SJSA1 (cell line): ENCODE measurements at regions not wholly inside any gene's neighbourhood (a gene's known extent, or its start where the extent isn't known, plus 50 kb on each side); places are given as distances from the start of the nearest gene placed in this dataset.

Experiments
- DNase-seq, 2 experiments: peaks; one replicate each; pipeline ENCODE4 v3.0.0-alpha.2; 2015 to 2020; ENCODE audit warnings: low spot score in 2 of 2, low read depth in 1 of 2
- H3K27ac ChIP-seq: fragments of 250-450 bp; sonication (Bioruptor Pico); 2 replicates; pipeline ENCODE4 v1.5.1; 2020; ENCODE audit warnings: mild to moderate bottlenecking, moderate library complexity
- H3K27me3 ChIP-seq: fragments of 250-450 bp; sonication (Bioruptor Pico); replicated peaks from 2 replicates; pipeline ENCODE4 v1.5.1; 2020; ENCODE audit warnings: mild to moderate bottlenecking, moderate library complexity
- H3K36me3 ChIP-seq: fragments of 250-450 bp; sonication (Bioruptor Pico); 2 replicates; pipeline ENCODE4 v1.5.1; 2020; ENCODE audit warnings: mild to moderate bottlenecking
- H3K4me1 ChIP-seq: fragments of 250-450 bp; sonication (Bioruptor Pico); replicated peaks from 2 replicates; pipeline ENCODE4 v1.6.1; 2021; ENCODE audit warnings: mild to moderate bottlenecking
- H3K4me3 ChIP-seq: fragments of 250-450 bp; sonication (Bioruptor Pico); 2 replicates; pipeline ENCODE4 v1.5.1; 2020; ENCODE audit warnings: mild to moderate bottlenecking
- H3K9me3 ChIP-seq: fragments of 250-450 bp; sonication (Bioruptor Pico); replicated peaks from 2 replicates; pipeline ENCODE4 v1.5.1; 2020; ENCODE audit warnings: mild to moderate bottlenecking

GRCh38 chr18:78526275-78526674 lies 453.3 kb upstream of the SALL3 start:
- no peak for DNase-seq
- Histone ChIP-seq H3K27me3 (no peaks in the 10 kb centered on the region), H3K9me3 (peaks cover 18% of the 10 kb centered on the region), H3K4me1 (no peaks in the 10 kb centered on the region), H3K36me3 (no peaks in the 10 kb centered on the region), H3K27ac (no peak overlapping the region), H3K4me3 (no peak overlapping the region)

GRCh38 chr18:78526923-78527711 lies 452.5 kb upstream of the SALL3 start:
- peaks cover 15% of the 10 kb centered on the region for H3K9me3 ChIP-seq
- DNase-seq, result no peak
- no peaks in the 10 kb centered on the region for H3K4me1 ChIP-seq
- no peak overlapping the region for H3K4me3 ChIP-seq
- H3K27ac ChIP-seq, result no peak overlapping the region
- H3K27me3 ChIP-seq, result no peaks in the 10 kb centered on the region
- H3K36me3 ChIP-seq, result no peaks in the 10 kb centered on the region

GRCh38 chr18:78527984-78528383 lies 451.6 kb upstream of the SALL3 start:
- no peak for DNase-seq
- Histone ChIP-seq H3K4me1 (no peaks in the 10 kb centered on the region), H3K27me3 (no peaks in the 10 kb centered on the region)

GRCh38 chr18:78528411-78529258 lies 451.0 kb upstream of the SALL3 start:
- Histone ChIP-seq H3K27me3 (no peaks in the 10 kb centered on the region), H3K4me3 (no peak overlapping the region), H3K9me3 (peaks cover 6% of the 10 kb centered on the region), H3K36me3 (no peaks in the 10 kb centered on the region), H3K27ac (no peak overlapping the region), H3K4me1 (no peaks in the 10 kb centered on the region)
- DNase-seq, result no peak

More at GRCh38 chr18:78527984-78528383, 451.6 kb upstream of the SALL3 start:
- peaks cover 12% of the 10 kb centered on the region for H3K9me3 ChIP-seq
- no peak overlapping the region for H3K27ac ChIP-seq
- no peak overlapping the region for H3K4me3 ChIP-seq
- H3K36me3 ChIP-seq, result no peaks in the 10 kb centered on the region

GRCh38 chr18:78531637-78532036 lies 448.0 kb upstream of the SALL3 start:
- Histone ChIP-seq H3K4me1 (no peaks in the 10 kb centered on the region), H3K4me3 (no peak overlapping the region), H3K36me3 (no peaks in the 10 kb centered on the region), H3K27me3 (no peaks in the 10 kb centered on the region), H3K27ac (no peak overlapping the region), H3K9me3 (peaks cover 6% of the 10 kb centered on the region; the same call in 1 of the 2 replicates)
- no peak for DNase-seq

GRCh38 chr18:78538669-78539440 lies 440.8 kb upstream of the SALL3 start:
- no peak for DNase-seq
- Histone ChIP-seq H3K4me1 (no peaks in the 10 kb centered on the region), H3K4me3 (no peak overlapping the region), H3K27ac (no peak overlapping the region), H3K36me3 (no peaks in the 10 kb centered on the region), H3K9me3 (peaks cover 13% of the 10 kb centered on the region; the same call in 1 of the 2 replicates), H3K27me3 (no peaks in the 10 kb centered on the region)

GRCh38 chr18:78540636-78541529 lies 438.7 kb upstream of the SALL3 start:
- Histone ChIP-seq H3K27me3 (no peaks in the 10 kb centered on the region), H3K27ac (no peak overlapping the region), H3K4me3 (no peak overlapping the region), H3K36me3 (no peaks in the 10 kb centered on the region), H3K9me3 (peaks cover 13% of the 10 kb centered on the region; the same call in 1 of the 2 replicates), H3K4me1 (no peaks in the 10 kb centered on the region)
- DNase-seq, result no peak

- Histone ChIP-seq H3K4me3 (no peak overlapping the region), H3K27ac (no peak overlapping the region), H3K36me3 (no peaks in the 10 kb centered on the region), H3K4me1 (no peaks in the 10 kb centered on the region), H3K9me3 (peaks cover 13% of the 10 kb centered on the region; the same call in 1 of the 2 replicates), H3K27me3 (no peaks in the 10 kb centered on the region)
- no peak for DNase-seq
Measured at GRCh38 chr18:78542204-78542603, 437.4 kb upstream of the SALL3 start.

GRCh38 chr18:78543201-78543725 lies 436.4 kb upstream of the SALL3 start:
- Histone ChIP-seq H3K4me1 (no peaks in the 10 kb centered on the region), H3K4me3 (no peak overlapping the region), H3K9me3 (peaks cover 13% of the 10 kb centered on the region; the same call in 1 of the 2 replicates), H3K36me3 (no peaks in the 10 kb centered on the region), H3K27ac (no peak overlapping the region), H3K27me3 (no peaks in the 10 kb centered on the region)
- no peak for DNase-seq

- Histone ChIP-seq H3K27me3 (no peaks in the 10 kb centered on the region), H3K9me3 (peaks cover 17% of the 10 kb centered on the region; the same call in 1 of the 2 replicates), H3K4me1 (no peaks in the 10 kb centered on the region), H3K36me3 (no peaks in the 10 kb centered on the region), H3K27ac (no peak overlapping the region), H3K4me3 (no peak overlapping the region)
- no peak for DNase-seq
Measured at GRCh38 chr18:78546281-78546680, 433.3 kb upstream of the SALL3 start.

GRCh38 chr18:78547817-78548216 lies 431.8 kb upstream of the SALL3 start:
- no peaks in the 10 kb centered on the region for H3K27me3 ChIP-seq
- H3K9me3 ChIP-seq, result peaks cover 14% of the 10 kb centered on the region; the same call in 1 of the 2 replicates
- no peak overlapping the region for H3K4me3 ChIP-seq
- no peaks in the 10 kb centered on the region for H3K4me1 ChIP-seq
- H3K27ac ChIP-seq, result no peak overlapping the region
- no peak for DNase-seq
- no peaks in the 10 kb centered on the region for H3K36me3 ChIP-seq

GRCh38 chr18:78548261-78549058 lies 431.2 kb upstream of the SALL3 start:
- H3K36me3 ChIP-seq, result no peaks in the 10 kb centered on the region
- H3K9me3 ChIP-seq, result peaks cover 14% of the 10 kb centered on the region; the same call in 1 of the 2 replicates
- H3K27ac ChIP-seq, result no peak overlapping the region
- no peak overlapping the region for H3K4me3 ChIP-seq
- H3K4me1 ChIP-seq, result no peaks in the 10 kb centered on the region
- H3K27me3 ChIP-seq, result no peaks in the 10 kb centered on the region
- no peak for DNase-seq
